Activated CD4-positive, alpha-beta T cell treated with anti-CD3 and anti-CD28 coated beads for 24 hours (primary cell): ENCODE measurements at regions not wholly inside any gene's neighbourhood (a gene's known extent, or its start where the extent isn't known, plus 50 kb on each side); places are given as distances from the start of the nearest gene placed in this dataset.

Source experiments
- DNase-seq, 2 donors: peaks; one replicate each; pipeline ENCODE4 v3.0.0-alpha.2; 2020; ENCODE audit warnings: low read depth in 2 of 2

- no peak for DNase-seq
Measured at GRCh38 chr16:35170610-35171009, 1711.2 kb downstream of the TP53TG3F start.

- no peak for DNase-seq
Measured at GRCh38 chr16:35171106-35171505, 1711.7 kb downstream of the TP53TG3F start.

- DNase-seq = no peak
Measured at GRCh38 chr16:35173295-35173694, 1713.9 kb downstream of the TP53TG3F start.

GRCh38 chr16:35174016-35174415 lies 1714.6 kb downstream of the TP53TG3F start:
- DNase-seq = no peak

- no peak for DNase-seq
Measured at GRCh38 chr16:35176449-35176848, 1717.0 kb downstream of the TP53TG3F start.

- DNase-seq = no peak
Measured at GRCh38 chr16:35177851-35178250, 1718.4 kb downstream of the TP53TG3F start.

- no peak for DNase-seq
Measured at GRCh38 chr16:35180970-35181369, 1721.6 kb downstream of the TP53TG3F start.

GRCh38 chr16:35181422-35182030 lies 1722.1 kb downstream of the TP53TG3F start:
- DNase-seq = no peak

GRCh38 chr16:35182043-35182677 lies 1722.7 kb downstream of the TP53TG3F start:
- DNase-seq = no peak

GRCh38 chr16:35182943-35183550 lies 1723.6 kb downstream of the TP53TG3F start:
- no peak for DNase-seq

GRCh38 chr16:35184356-35184870 lies 1725.0 kb downstream of the TP53TG3F start:
- DNase-seq = no peak

- DNase-seq = no peak
Measured at GRCh38 chr16:35185366-35186044, 1726.1 kb downstream of the TP53TG3F start.

- DNase-seq = no peak
Measured at GRCh38 chr16:35186045-35186759, 1726.8 kb downstream of the TP53TG3F start.

- no peak for DNase-seq
Measured at GRCh38 chr16:35187665-35188225, 1728.3 kb downstream of the TP53TG3F start.

- DNase-seq = no peak
Measured at GRCh38 chr16:35188288-35189155, 1729.1 kb downstream of the TP53TG3F start.

GRCh38 chr16:35192993-35193392 lies 1733.6 kb downstream of the TP53TG3F start:
- no peak for DNase-seq

GRCh38 chr16:35193956-35194355 lies 1734.5 kb downstream of the TP53TG3F start:
- DNase-seq = no peak

- no peak for DNase-seq
Measured at GRCh38 chr16:35194681-35195080, 1735.3 kb downstream of the TP53TG3F start.

GRCh38 chr16:35195173-35195863 lies 1735.9 kb downstream of the TP53TG3F start:
- no peak for DNase-seq

- DNase-seq = no peak
Measured at GRCh38 chr16:35195864-35196216, 1736.4 kb downstream of the TP53TG3F start.
